ENCODE measurements at regions not wholly inside any gene's neighbourhood (a gene's known extent, or its start where the extent isn't known, plus 50 kb on each side); places are given as distances from the start of the nearest gene placed in this dataset.
A peak's percentile ranks its signal among the peaks of the same experiment; 100 is the strongest.

DNA sequence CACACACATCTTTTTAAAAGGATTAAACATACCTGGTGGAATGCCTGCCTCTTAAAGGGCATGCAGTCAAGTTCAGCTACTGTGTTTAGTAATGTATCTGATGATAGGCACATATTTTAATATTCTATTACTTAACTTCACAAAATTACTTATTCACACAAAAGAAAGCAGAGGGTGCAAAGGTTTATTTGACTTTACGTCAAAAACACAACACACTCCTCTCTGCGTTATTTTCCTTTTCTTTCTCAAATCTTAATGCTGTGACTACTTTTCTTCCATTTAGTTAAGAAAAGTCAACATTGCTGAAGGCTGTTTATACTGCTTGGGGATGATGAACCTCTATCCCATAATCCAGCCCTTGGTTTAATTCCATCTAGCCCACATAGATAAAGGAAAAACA lies 127.9 kb upstream of the ST6GAL2 start:
- no peak for DNase-seq (ENCODE audit: low read depth, low spot score)
- no peak overlapping the region for H3K4me3 ChIP-seq (ENCODE audit: low read depth, low read length)
- ChIA-PET CTCF (no interaction called here), POLR2A (no interaction called here)
- TF ChIP-seq, protein P1, sequence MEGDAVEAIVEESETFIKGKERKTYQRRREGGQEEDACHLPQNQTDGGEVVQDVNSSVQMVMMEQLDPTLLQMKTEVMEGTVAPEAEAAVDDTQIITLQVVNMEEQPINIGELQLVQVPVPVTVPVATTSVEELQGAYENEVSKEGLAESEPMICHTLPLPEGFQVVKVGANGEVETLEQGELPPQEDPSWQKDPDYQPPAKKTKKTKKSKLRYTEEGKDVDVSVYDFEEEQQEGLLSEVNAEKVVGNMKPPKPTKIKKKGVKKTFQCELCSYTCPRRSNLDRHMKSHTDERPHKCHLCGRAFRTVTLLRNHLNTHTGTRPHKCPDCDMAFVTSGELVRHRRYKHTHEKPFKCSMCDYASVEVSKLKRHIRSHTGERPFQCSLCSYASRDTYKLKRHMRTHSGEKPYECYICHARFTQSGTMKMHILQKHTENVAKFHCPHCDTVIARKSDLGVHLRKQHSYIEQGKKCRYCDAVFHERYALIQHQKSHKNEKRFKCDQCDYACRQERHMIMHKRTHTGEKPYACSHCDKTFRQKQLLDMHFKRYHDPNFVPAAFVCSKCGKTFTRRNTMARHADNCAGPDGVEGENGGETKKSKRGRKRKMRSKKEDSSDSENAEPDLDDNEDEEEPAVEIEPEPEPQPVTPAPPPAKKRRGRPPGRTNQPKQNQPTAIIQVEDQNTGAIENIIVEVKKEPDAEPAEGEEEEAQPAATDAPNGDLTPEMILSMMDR (IDR thresholded peaks at IDR 0.05; ENCODE audit: insufficient read depth, low read length, missing control alignments) = no peak

DNA sequence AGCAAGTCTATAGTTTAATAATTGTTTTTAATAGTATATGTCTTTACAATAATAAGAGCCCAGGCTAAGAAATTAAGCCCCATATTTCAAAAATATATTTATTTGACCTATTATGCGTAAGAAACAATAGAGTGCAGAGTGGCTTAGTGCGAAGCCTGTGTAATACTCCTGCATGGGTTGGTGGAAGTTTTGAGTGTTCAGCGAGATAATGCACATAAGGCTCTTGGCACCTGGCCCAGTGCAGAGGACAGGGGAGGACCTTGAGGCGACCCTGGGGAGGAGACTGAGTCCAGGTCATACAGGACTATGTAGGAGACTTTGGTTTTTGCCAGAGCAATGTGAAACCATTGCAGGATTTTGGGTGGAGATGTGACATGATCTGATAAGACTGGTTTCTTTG lies 132.4 kb upstream of the ST6GAL2 start:
- TF ChIP-seq, protein P1 (IDR thresholded peaks at IDR 0.05; ENCODE audit: insufficient read depth, low read length, missing control alignments) = no peak

DNA sequence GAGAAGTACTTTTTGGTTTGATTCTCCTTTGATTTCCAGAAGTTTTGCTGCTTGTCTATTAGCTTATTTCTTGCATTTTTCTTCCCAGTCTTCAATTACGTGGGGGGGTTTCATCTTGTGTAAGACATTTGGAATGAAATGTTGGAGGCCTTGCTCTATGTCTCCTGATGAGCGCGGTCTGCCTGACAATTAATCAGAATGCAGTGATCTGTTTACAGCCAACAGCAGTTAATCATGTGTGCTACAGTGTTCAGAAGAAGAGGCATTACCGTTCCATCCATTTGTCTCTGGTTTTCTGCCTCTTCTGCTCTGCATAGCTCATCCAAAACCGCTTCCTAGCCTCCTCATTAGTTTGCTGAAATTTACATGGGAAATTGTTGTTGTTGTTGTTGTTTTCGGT lies 134.4 kb upstream of the ST6GAL2 start:
- DNase-seq (ENCODE audit: low read depth, low spot score) = no peak
- TF ChIP-seq, protein P1 (IDR thresholded peaks at IDR 0.05; ENCODE audit: insufficient read depth, low read length, missing control alignments) = no peak
- CTCF ChIA-PET = no interaction called here
- no peak overlapping the region for H3K4me3 ChIP-seq (ENCODE audit: low read depth, low read length)
- POLR2A ChIA-PET = no interaction called here

More for the DNA sequence above, 132.4 kb upstream of the ST6GAL2 start:
- no peak for DNase-seq (ENCODE audit: low read depth, low spot score)
- no peak overlapping the region for H3K4me3 ChIP-seq (ENCODE audit: low read depth, low read length)
- CTCF ChIA-PET = no interaction called here
- POLR2A ChIA-PET = no interaction called here

DNA sequence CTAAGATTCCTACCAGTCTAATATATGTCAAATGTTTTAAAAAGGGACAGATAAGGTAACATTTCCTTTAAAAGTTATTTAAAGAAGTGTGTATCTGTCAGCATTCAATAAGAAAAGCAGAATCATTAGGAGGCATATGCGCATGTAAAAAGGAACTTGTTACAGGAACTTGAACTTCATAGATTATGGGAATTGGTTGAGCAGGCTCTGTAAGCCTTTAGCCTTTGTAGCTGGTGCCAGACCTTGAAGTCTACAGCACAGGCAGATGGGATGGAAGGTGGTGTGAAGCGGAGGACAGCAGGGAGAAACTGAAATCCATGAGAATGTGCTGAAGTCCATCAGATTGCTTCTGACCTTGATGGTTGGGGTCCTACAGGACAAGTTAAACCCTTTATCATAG lies 138.3 kb upstream of the ST6GAL2 start:
- CTCF ChIA-PET = no interaction called here
- TF ChIP-seq, protein P1 (IDR thresholded peaks at IDR 0.05; ENCODE audit: insufficient read depth, low read length, missing control alignments) = no peak
- DNase-seq (ENCODE audit: low read depth, low spot score) = no peak
- POLR2A ChIA-PET = no interaction called here
- H3K4me3 ChIP-seq (ENCODE audit: low read depth, low read length) = no peak overlapping the region

DNA sequence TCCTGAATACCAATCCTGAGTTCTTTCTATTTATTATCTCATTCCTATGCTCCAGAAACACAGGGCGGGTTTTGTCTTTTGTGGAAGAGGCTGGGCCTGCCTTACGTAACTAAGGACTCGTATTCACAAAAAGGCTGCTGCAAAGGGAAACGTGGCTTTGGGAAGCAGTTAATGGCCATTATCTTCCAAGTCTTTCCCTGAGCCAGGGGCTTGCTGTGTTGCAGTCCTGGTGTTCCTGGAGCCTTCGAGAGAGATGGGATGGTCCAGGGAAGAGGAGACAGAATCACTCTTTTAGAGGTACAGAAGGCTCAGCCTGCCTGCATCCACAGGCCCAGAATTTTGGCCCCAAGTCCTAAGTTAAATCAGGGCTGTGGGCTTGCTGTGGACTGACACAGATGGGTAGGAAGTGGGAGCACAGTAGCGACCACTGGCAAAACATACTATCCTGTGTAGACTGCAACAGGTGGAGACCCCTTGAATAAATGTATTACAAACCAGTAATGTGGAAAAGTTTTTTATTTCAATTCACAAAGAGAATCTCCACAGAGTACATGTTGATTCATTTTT lies 139.4 kb upstream of the ST6GAL2 start:
- ChIA-PET CTCF (no interaction called here), POLR2A (interaction anchor here (1.9 kb wide), 1 partner anchor 23 kb away, joined by 8 read pairs; no protein-coding TSS in a partner anchor)
- TF ChIP-seq, protein P1 (IDR thresholded peaks at IDR 0.05; ENCODE audit: insufficient read depth, low read length, missing control alignments) = no peak
- DNase-seq (ENCODE audit: low read depth, low spot score) = no peak
- H3K4me3 ChIP-seq (ENCODE audit: low read depth, low read length) = no peak overlapping the region

DNA sequence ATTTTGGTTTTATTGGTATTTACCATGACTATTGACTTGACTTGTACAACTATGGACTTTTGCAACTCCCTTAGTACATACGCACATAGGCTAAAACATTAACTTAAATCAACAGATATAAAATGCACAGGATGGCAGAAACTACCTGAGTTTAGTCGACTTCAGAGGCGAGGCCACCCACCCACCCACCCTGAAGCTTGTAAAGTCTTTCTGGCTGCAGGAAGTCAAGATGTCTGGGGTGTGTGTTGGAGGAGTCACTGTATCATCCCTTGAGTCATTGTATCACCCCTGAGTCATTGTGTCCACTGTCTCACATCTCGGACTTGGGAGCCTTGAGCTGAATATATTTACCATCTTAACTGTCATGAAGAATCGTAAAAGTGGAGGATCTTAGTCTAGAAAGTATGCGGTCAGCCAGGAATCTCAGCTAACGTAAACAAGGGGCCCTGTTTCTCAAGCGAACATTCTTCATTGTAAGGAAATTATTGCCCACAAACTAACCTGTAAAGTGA lies 140.0 kb upstream of the ST6GAL2 start:
- H3K4me3 ChIP-seq (ENCODE audit: low read depth, low read length) = no peak overlapping the region
- ChIA-PET CTCF (no interaction called here), POLR2A (interaction anchor here (1.9 kb wide), 1 partner anchor 24 kb away, joined by 8 read pairs; no protein-coding TSS in a partner anchor)
- TF ChIP-seq, protein P1 (IDR thresholded peaks at IDR 0.05; ENCODE audit: insufficient read depth, low read length, missing control alignments) = no peak
- DNase-seq (ENCODE audit: low read depth, low spot score) = peak; percentile 59
